GM23248 (cell line): ENCODE measurements at regions not wholly inside any gene's neighbourhood (a gene's known extent, or its start where the extent isn't known, plus 50 kb on each side); places are given as distances from the start of the nearest gene placed in this dataset.
A peak's percentile ranks its signal among the peaks of the same experiment; 100 is the strongest.

Experiments
- DNase-seq: peaks from one replicate; pipeline ENCODE4 v3.0.0-alpha.2; 2015
- H2AFZ ChIP-seq: fragments of 200-600 bp; sonication (generic); 2 replicates; pipeline ENCODE4 v1.6.1; 2016; ENCODE audit warnings: antibody characterized with exemption
- H3F3A ChIP-seq: fragments of 200-600 bp; sonication (generic); 2 replicates; pipeline ENCODE4 v1.6.1; 2016; ENCODE audit warnings: mild to moderate bottlenecking, antibody characterized with exemption, mixed run types; ENCODE audit not compliant: insufficient read depth
- H3K27ac ChIP-seq: fragments of 200-600 bp; sonication (generic); 2 replicates; pipeline ENCODE4 v1.5.1; 2016; ENCODE audit warnings: mild to moderate bottlenecking
- H3K27me3 ChIP-seq: fragments of 200-600 bp; sonication (generic); replicated peaks from 2 replicates; pipeline ENCODE4 v1.6.1; 2016; ENCODE audit warnings: mild to moderate bottlenecking; ENCODE audit not compliant: insufficient read depth
- H3K36me3 ChIP-seq: fragments of 200-600 bp; sonication (generic); 2 replicates; pipeline ENCODE4 v1.6.1; 2016; ENCODE audit warnings: low read depth, mild to moderate bottlenecking
- H3K4me1 ChIP-seq: fragments of 200-600 bp; sonication (generic); 2 replicates; pipeline ENCODE4 v1.6.1; 2016; ENCODE audit warnings: mild to moderate bottlenecking; ENCODE audit not compliant: insufficient read depth
- H3K4me2 ChIP-seq: fragments of 200-600 bp; sonication (generic); one replicate; pipeline ENCODE4 v1.6.1; 2016; ENCODE audit warnings: mild to moderate bottlenecking; ENCODE audit not compliant: unreplicated experiment
- H3K4me3 ChIP-seq: fragments of 200-600 bp; sonication (generic); 2 replicates; pipeline ENCODE4 v1.5.1; 2016; ENCODE audit warnings: mild to moderate bottlenecking
- H3K79me2 ChIP-seq: fragments of 200-600 bp; sonication (generic); 2 replicates; pipeline ENCODE4 v1.6.1; 2016; ENCODE audit warnings: mild to moderate bottlenecking; ENCODE audit not compliant: insufficient read depth
- H3K9ac ChIP-seq: fragments of 200-600 bp; sonication (generic); 2 replicates; pipeline ENCODE4 v1.6.1; 2016; ENCODE audit warnings: mild to moderate bottlenecking
- H3K9me2 ChIP-seq: fragments of 200-600 bp; sonication (generic); 2 replicates; pipeline ENCODE4 v1.6.1; 2016; ENCODE audit warnings: mixed run types, mild to moderate bottlenecking, moderate library complexity; ENCODE audit not compliant: insufficient read depth
- H3K9me3 ChIP-seq: fragments of 200-600 bp; sonication (generic); one replicate; pipeline ENCODE4 v1.6.1; 2017; ENCODE audit warnings: low read depth
- H4K20me1 ChIP-seq: fragments of 200-600 bp; sonication (generic); 2 replicates; pipeline ENCODE4 v1.6.0; 2016; ENCODE audit not compliant: insufficient read depth
- EZH2 ChIP-seq: fragments of 200-600 bp; sonication (generic); IDR thresholded peaks from 2 replicates; pipeline ENCODE4 v1.6.1; 2018; ENCODE audit warnings: antibody characterized with exemption, mild to moderate bottlenecking; ENCODE audit not compliant: insufficient read depth, poor library complexity, severe bottlenecking
- EZH2phosphoT487 ChIP-seq: fragments of 200-600 bp; sonication (generic); IDR thresholded peaks from 2 replicates; pipeline ENCODE4 v1.6.1; 2018; ENCODE audit warnings: antibody characterized with exemption, moderate library complexity, mild to moderate bottlenecking, low read depth; ENCODE audit not compliant: insufficient read depth
- WGBS, 2 experiments: methylation state at CpG; one replicate each; pipeline ENCODE4 v1.1.6; 2015 to 2017; ENCODE audit warnings: low lambda C conversion rate in 2 of 2, low coverage in 1 of 2; ENCODE audit errors: missing lambda C conversion rate in 2 of 2; 5-methylcytosine and 5-hydroxymethylcytosine counted together
- in situ Hi-C: fragments of 300-500 bp; cut with MboI; formaldehyde crosslinking; loops from 2 replicates; pipeline ENCODE4 v1.15.0; 2020

DNA sequence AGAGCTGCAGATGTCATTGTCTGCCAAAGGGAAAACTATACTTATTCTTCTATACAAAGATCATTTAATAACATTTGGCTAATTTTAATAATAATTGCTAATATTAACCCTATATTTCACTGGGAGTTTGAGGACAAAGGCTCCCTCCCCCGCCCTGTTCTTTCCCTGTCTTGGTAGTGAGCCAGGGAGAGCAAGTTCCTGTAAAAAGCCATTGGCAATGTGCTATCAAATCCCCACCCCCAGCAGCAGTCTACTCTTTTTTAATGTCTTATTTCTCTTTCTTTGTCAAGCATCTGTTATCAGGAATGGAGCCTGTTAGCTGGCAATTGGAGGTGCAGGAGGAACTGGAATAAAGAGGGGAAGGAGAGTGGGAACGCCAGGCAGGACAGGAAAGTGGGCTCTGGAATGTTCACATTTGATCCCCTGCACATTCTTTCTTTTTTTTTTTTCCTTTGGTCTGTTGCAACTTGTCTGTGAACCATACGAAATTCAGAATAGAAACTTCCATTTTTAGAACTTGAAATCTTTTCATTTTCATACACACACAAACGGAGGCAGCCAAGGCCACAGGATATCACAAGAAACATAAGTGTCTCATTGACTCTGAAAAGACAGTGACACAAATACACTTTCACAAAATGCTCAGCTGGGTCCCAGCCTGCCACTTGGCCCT lies 664.8 kb upstream of the ZNF608 start:
- Histone ChIP-seq H3F3A (peaks cover 46% of the 10 kb centered on the region), H3K27ac (peak overlapping the region; percentile 58), H3K9me3 (no peaks in the 10 kb centered on the region), H2AFZ (peak overlapping the region; percentile 33), H3K27me3 (no peaks in the 10 kb centered on the region), H3K36me3 (no peaks in the 10 kb centered on the region; the same call in 1 of the 2 replicates), H3K9me2 (no peaks in the 10 kb centered on the region), H3K4me1 (peaks cover 50% of the 10 kb centered on the region), H4K20me1 (no peaks in the 10 kb centered on the region), H3K79me2 (no peaks in the 10 kb centered on the region), H3K4me2 (peak overlapping the region; percentile 76), H3K9ac (peak overlapping the region; percentile 31), H3K4me3 (peak overlapping the region; percentile 55)
- DNase-seq, result no peak
- TF ChIP-seq EZH2phosphoT487 (no peak), EZH2 (no peak)
- 5 to 7% methylated on average over 4 of the region's 4 CpGs for WGBS, 2 experiments
- in situ Hi-C loops, result no loop called here

DNA sequence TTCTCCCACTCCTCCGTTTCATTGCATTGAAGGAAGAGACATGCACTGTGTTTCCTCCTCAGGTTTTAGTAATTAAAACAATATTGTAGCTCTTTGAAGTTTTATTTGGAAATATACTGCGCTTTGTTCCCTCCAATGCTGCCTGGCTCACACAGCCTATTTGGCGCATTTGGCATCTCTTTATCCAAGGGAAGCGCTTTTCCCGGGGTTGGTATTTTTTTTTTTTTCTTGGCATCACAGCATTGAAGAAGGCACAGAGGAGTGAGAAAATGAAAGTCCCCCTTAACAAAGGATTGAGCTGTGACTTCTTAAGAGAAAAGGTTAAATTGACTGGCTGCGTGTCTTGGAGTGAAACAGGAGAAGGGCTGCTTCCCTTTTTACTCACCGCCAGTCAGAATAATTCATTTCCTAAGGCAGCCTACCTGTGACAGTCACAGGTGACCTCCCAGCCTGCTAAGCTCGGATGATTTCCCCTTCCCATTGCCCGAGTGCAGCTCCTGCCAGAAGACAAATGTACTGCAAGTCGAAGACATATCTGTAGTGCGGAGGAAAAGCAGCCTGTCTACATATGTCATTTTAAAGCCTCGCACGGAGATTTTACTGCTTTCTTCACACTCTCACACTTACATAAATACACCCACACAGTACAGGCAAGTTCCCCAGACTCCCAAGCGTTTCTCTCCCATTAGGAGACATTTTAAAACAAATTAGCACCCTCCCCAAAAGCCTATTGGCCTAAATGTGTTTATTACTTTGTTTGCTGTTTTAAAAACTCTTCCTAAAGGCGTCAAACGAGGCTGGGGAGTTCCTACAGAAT lies 665.5 kb upstream of the ZNF608 start:
- Histone ChIP-seq H3K9me2 (no peaks in the 10 kb centered on the region), H3F3A (peaks cover 46% of the 10 kb centered on the region), H3K9ac (peak overlapping the region; percentile 31), H2AFZ (peak overlapping the region; percentile 33), H3K27ac (peak overlapping the region; percentile 58), H3K4me1 (peaks cover 50% of the 10 kb centered on the region), H3K4me3 (peak overlapping the region; percentile 55), H3K79me2 (no peaks in the 10 kb centered on the region), H3K27me3 (no peaks in the 10 kb centered on the region), H3K4me2 (peak overlapping the region; percentile 76), H3K36me3 (no peaks in the 10 kb centered on the region; the same call in 1 of the 2 replicates), H3K9me3 (no peaks in the 10 kb centered on the region), H4K20me1 (no peaks in the 10 kb centered on the region)
- 21 to 26% methylated on average over 16 of the region's 16 CpGs for WGBS, 2 experiments
- no peak for TF ChIP-seq EZH2
- no peak for TF ChIP-seq EZH2phosphoT487
- in situ Hi-C loops, result no loop called here
- peak; percentile 43 for DNase-seq

DNA sequence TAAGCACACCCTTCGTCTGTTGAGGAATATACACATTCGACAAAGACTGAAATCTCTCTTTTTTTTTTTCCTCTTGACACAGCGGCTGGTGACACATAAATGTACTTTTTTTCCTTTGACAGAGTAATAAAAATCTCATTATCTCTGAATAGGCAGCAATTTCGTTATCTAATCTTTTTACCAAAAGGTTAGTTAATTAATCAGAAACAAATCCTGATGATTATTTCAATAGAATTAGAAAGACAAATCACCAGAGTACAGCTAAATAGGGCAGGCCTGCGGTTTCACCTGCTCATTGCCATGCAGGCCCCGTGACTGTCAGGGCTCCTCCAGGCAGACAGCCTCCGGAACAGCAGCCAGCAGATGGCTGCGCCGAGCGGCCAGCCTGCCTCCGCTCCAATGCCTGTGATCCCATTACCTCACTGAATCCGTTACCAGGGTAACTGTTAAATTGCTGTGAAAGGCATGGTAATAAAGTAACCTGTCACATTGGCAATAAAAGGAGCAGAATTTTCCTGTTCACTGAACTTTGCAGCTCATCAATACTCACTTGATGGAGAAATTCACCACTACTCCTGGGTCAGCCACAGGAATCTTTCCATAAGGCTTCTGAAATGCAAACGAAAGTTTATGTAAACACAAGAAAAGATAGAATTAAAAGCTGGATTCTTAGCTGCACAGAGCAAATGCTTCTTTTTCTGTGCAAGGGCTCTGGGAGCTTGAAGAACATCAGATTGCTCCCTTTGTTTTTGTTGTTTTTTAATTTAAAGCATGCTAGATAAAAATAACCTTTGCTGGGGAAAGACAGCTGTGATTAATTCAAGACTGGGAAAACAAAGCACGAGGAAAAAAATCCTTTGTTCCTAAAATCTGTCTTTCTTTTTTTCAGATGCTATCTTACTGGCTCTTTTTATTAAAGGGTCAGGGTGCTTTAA lies 666.4 kb upstream of the ZNF608 start:
- Histone ChIP-seq H3K4me1 (peaks cover 50% of the 10 kb centered on the region), H3K4me2 (peak overlapping the region; percentile 76), H3K79me2 (no peaks in the 10 kb centered on the region), H3K9me3 (no peaks in the 10 kb centered on the region), H3K4me3 (peak overlapping the region; percentile 31), H3K9me2 (no peaks in the 10 kb centered on the region), H3K27ac (no peak overlapping the region), H4K20me1 (no peaks in the 10 kb centered on the region), H3K9ac (peak overlapping the region; percentile 31), H3K36me3 (no peaks in the 10 kb centered on the region), H3F3A (peaks cover 46% of the 10 kb centered on the region), H3K27me3 (no peaks in the 10 kb centered on the region), H2AFZ (0 out of 2 replicates have a peak overlapping the region, but pooled peaks have one; percentile 33)
- DNase-seq, result peak; percentile 81
- in situ Hi-C loops, result no loop called here
- WGBS, 2 experiments, result 18 to 20% methylated on average over 14 of the region's 14 CpGs
- TF ChIP-seq EZH2, result no peak
- TF ChIP-seq EZH2phosphoT487, result no peak
